Natural killer cell (primary cell): ENCODE measurements at regions not wholly inside any gene's neighbourhood (a gene's known extent, or its start where the extent isn't known, plus 50 kb on each side); places are given as distances from the start of the nearest gene placed in this dataset.

Experiments used
- ATAC-seq, 3 donors: fragments of 150-1000 bp in 2 of 3; fragments of 200-7000 bp in 1 of 3; cut with Tn5 transposase; 1 replicate in 1 of 3; 2 replicates in 2 of 3; pipeline ENCODE4 v1.10.0; 2021; ENCODE audit warnings: mild to moderate bottlenecking in 2 of 3, moderate library complexity in 2 of 3
- DNase-seq, 2 donors: peaks; one replicate each; pipeline versions ENCODE4 v3.0.0 to v3.0.0-alpha.2; 2013 to 2021; ENCODE audit warnings: mixed read lengths in 1 of 2
- H3K27ac ChIP-seq: one replicate; pipeline ENCODE4 v1.5.1; 2013; ENCODE audit warnings: mild to moderate bottlenecking, low read length
- H3K27me3 ChIP-seq: one replicate; pipeline ENCODE4 v1.6.1; 2013; ENCODE audit warnings: low read length; ENCODE audit not compliant: control insufficient read depth, insufficient read depth
- H3K36me3 ChIP-seq: one replicate; pipeline ENCODE4 v1.6.1; 2013; ENCODE audit warnings: low read length; ENCODE audit not compliant: control insufficient read depth, insufficient read depth
- H3K4me1 ChIP-seq: one replicate; pipeline ENCODE4 v1.6.1; 2013; ENCODE audit warnings: low read length; ENCODE audit not compliant: control insufficient read depth, insufficient read depth
- H3K4me3 ChIP-seq: one replicate; pipeline ENCODE4 v1.5.1; 2013; ENCODE audit warnings: low read length
- H3K9me3 ChIP-seq: one replicate; pipeline ENCODE4 v1.6.1; 2013; ENCODE audit warnings: low read length; ENCODE audit not compliant: control insufficient read depth, insufficient read depth
- H3K27ac Mint-ChIP-seq, 2 donors: one replicate each; pipeline ENCODE4 v1.8.0; 2022; ENCODE audit warnings: mild to moderate bottlenecking in 2 of 2, mixed read lengths in 2 of 2, moderate library complexity in 1 of 2
- H3K27me3 Mint-ChIP-seq, 2 donors: one replicate each; pipeline ENCODE4 v1.8.0; 2022; ENCODE audit warnings: low read depth in 2 of 2, mixed read lengths in 2 of 2
- H3K36me3 Mint-ChIP-seq: one replicate; pipeline ENCODE4 v1.8.0; 2022; ENCODE audit warnings: mixed read lengths
- H3K4me1 Mint-ChIP-seq, 2 donors: one replicate each; pipeline ENCODE4 v1.8.0; 2022; ENCODE audit warnings: mixed read lengths in 2 of 2
- H3K4me3 Mint-ChIP-seq: one replicate; pipeline ENCODE4 v1.8.0; 2022; ENCODE audit warnings: mild to moderate bottlenecking, moderate library complexity, mixed read lengths
- H3K9me3 Mint-ChIP-seq, 2 donors: one replicate each; pipeline ENCODE4 v1.8.0; 2022; ENCODE audit warnings: mixed read lengths in 2 of 2
- CTCF ChIP-seq: fragments of 200-600 bp; IDR thresholded peaks from one replicate; pipeline ENCODE4 v1.8.0; 2022; ENCODE audit warnings: antibody characterized with exemption
- WGBS: methylation state at CpG from one replicate; pipeline ENCODE4 v1.1.7; 2013; ENCODE audit warnings: missing lambda C conversion rate; ENCODE audit not compliant: insufficient coverage; 5-methylcytosine and 5-hydroxymethylcytosine counted together
- intact Hi-C: fragments of 100-400 bp; cut with micrococcal nuclease; formaldehyde crosslinking; loops from one replicate; pipeline ENCODE4 v1.14.2; 2022

GRCh38 chr3:175980486-175981090, 1121.5 kb downstream of the NAALADL2 start:
- intact Hi-C loops, result no loop called here
- Mint-ChIP-seq H3K9me3 (peaks cover 4 to 19% of the 10 kb centered on the region in 2 donors), H3K36me3 (peaks cover 2% of the 10 kb centered on the region), H3K27ac (no peak overlapping the region), H3K4me3 (no peak overlapping the region), H3K4me1 (no peaks in the 10 kb centered on the region), H3K27me3 (no peaks in the 10 kb centered on the region)
- ATAC-seq, result no peak
- Histone ChIP-seq H3K27me3 (no peaks in the 10 kb centered on the region), H3K4me3 (no peak overlapping the region), H3K4me1 (no peaks in the 10 kb centered on the region), H3K9me3 (peaks cover 10% of the 10 kb centered on the region), H3K27ac (no peak overlapping the region), H3K36me3 (no peaks in the 10 kb centered on the region)
- no peak for DNase-seq
- no peak for TF ChIP-seq CTCF
- WGBS, result no CpG with 5 or more reads among the region's 2 CpGs

GRCh38 chr3:175977968-175978752, 1119.0 kb downstream of the NAALADL2 start:
- no peak overlapping the region for H3K4me3 ChIP-seq
- Mint-ChIP-seq H3K27me3 (no peaks in the 10 kb centered on the region), H3K9me3 (peaks cover 2 to 16% of the 10 kb centered on the region in 2 donors), H3K36me3 (no peaks in the 10 kb centered on the region), H3K27ac (no peak overlapping the region), H3K4me1 (no peaks in the 10 kb centered on the region), H3K4me3 (no peak overlapping the region)
- 93% methylated on average over 32 of the region's 32 CpGs for WGBS
- H3K27me3 ChIP-seq, result no peaks in the 10 kb centered on the region
- no peaks in the 10 kb centered on the region for H3K4me1 ChIP-seq
- no peak overlapping the region for H3K27ac ChIP-seq
- H3K36me3 ChIP-seq, result no peaks in the 10 kb centered on the region
- no peak for DNase-seq
- intact Hi-C loops, result no loop called here
- H3K9me3 ChIP-seq, result peaks cover 10% of the 10 kb centered on the region
- TF ChIP-seq CTCF, result no peak
- no peak for ATAC-seq

- Mint-ChIP-seq H3K9me3 (peaks cover 22 to 27% of the 10 kb centered on the region in 2 donors), H3K27ac (no peak overlapping the region), H3K4me3 (no peak overlapping the region), H3K27me3 (no peaks in the 10 kb centered on the region), H3K36me3 (peaks cover 19% of the 10 kb centered on the region), H3K4me1 (no peaks in the 10 kb centered on the region)
- DNase-seq (no peak), ATAC-seq (no peak)
- no peak overlapping the region for H3K27ac ChIP-seq
- peaks cover 9% of the 10 kb centered on the region for H3K9me3 ChIP-seq
- H3K27me3 ChIP-seq, result no peaks in the 10 kb centered on the region
- 90% methylated on average over 3 of the region's 3 CpGs for WGBS
- no peak overlapping the region for H3K4me3 ChIP-seq
- no peaks in the 10 kb centered on the region for H3K36me3 ChIP-seq
- intact Hi-C loops, result no loop called here
- H3K4me1 ChIP-seq, result no peaks in the 10 kb centered on the region
- TF ChIP-seq CTCF, result no peak
These were observed 1110.3 kb downstream of the NAALADL2 start for GRCh38 chr3:175969456-175969855.
